A673 (cell line): ENCODE measurements at regions not wholly inside any gene's neighbourhood (a gene's known extent, or its start where the extent isn't known, plus 50 kb on each side); places are given as distances from the start of the nearest gene placed in this dataset.

Source experiments
- CTCF ChIP-seq: fragments of 300-800, 200-600 bp; sonication (generic); conservative IDR thresholded peaks from 2 replicates; pipeline ENCODE4 v1.5.1; 2017; ENCODE audit warnings: low read depth, mild to moderate bottlenecking, antibody characterized with exemption, low read length, moderate library complexity, mixed read lengths
- EZH2 ChIP-seq: fragments of 200-600 bp; sonication (generic); IDR thresholded peaks from 2 replicates; pipeline ENCODE4 v1.6.1; 2017; ENCODE audit warnings: borderline replicate concordance, low read depth, mild to moderate bottlenecking, mixed read lengths, antibody characterized with exemption, low read length; ENCODE audit not compliant: poor library complexity, severe bottlenecking

GRCh38 chr3:193980326-193980725 lies 155.6 kb upstream of the HES1 start:
- no peak for TF ChIP-seq CTCF
- TF ChIP-seq EZH2: no peak
